ENCODE measurements at regions not wholly inside any gene's neighbourhood (a gene's known extent, or its start where the extent isn't known, plus 50 kb on each side); places are given as distances from the start of the nearest gene placed in this dataset.

- Mint-ChIP-seq H3K36me3 (ENCODE audit: low read depth, unreplicated experiment) (no peaks in the 10 kb centered on the region), H3K27ac (ENCODE audit: unreplicated experiment) (no peak overlapping the region), H3K9me3 (ENCODE audit: unreplicated experiment) (no peaks in the 10 kb centered on the region), H3K27me3 (ENCODE audit: unreplicated experiment) (no peaks in the 10 kb centered on the region), H3K4me1 (ENCODE audit: unreplicated experiment) (peaks cover 20% of the 10 kb centered on the region), H3K4me3 (ENCODE audit: unreplicated experiment) (no peak overlapping the region)
- no peak for DNase-seq (ENCODE audit: low spot score)
- no peak for TF ChIP-seq CTCF (IDR thresholded peaks at IDR 0.05; ENCODE audit: unreplicated experiment)
Observed at GRCh38 chr6:4323322-4323721, 187.9 kb upstream of the ECI2 start.

DNA sequence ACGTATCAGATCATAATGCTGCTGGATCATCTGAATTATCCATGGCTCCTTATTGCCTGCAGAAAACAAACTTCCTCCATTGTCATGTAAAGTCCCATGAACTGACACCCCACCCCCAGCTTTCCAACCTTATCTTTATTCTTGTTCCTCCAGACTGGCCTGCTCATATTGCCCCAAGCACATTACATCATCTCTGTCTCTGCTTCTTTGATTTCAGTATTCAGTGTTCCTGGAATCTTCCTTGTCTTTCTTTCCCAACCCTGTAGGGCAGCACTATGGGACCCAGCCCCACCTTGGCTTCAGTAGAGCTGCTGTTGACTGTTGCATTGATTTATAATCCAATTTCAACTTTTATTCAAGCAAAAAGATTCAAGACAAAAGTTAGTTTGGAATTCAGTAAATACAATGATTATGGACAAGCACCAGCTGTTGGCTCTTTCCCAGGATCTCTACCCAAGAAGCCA, 187.5 kb upstream of the ECI2 start:
- TF ChIP-seq CTCF (IDR thresholded peaks at IDR 0.05; ENCODE audit: unreplicated experiment): no peak
- Mint-ChIP-seq H3K27me3 (ENCODE audit: unreplicated experiment) (no peaks in the 10 kb centered on the region), H3K4me1 (ENCODE audit: unreplicated experiment) (peaks cover 20% of the 10 kb centered on the region), H3K9me3 (ENCODE audit: unreplicated experiment) (no peaks in the 10 kb centered on the region), H3K27ac (ENCODE audit: unreplicated experiment) (no peak overlapping the region), H3K4me3 (ENCODE audit: unreplicated experiment) (no peak overlapping the region), H3K36me3 (ENCODE audit: low read depth, unreplicated experiment) (no peaks in the 10 kb centered on the region)
- DNase-seq (ENCODE audit: low spot score): no peak

DNA sequence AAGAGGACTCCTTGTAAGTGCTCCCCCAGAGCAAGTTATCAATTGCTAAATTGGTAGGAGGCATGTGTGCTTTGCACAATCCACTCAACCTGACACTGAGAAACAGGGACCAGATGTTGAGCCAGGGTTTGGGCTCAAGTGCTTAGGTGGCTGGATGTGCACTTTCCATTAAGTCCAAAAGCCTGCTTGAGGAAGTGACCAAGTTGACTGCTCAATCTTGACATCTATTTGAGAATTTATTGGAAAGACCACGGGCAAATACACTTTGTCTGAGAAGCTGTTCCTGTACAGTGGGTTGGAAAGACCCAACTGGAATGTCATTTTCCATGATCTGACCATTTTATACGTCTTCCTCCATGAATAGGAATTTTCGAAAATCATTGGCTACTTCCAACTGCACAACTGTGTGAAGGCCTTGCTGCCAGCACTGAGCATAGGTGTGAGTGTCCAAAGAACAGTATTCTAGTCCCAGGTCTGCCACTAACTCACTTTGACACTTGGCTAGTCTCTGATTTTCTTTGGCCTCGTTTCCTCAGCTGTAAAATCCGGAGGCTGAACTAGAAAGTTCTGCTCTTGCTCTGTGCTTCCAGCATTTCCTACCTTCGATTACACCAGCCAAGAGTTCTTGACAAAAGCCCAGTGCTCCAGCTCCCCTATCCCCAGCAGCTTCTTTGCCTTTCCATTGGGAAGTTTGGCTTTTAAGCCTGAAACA, 186.9 kb upstream of the ECI2 start:
- no peak overlapping the region for H3K27ac Mint-ChIP-seq (ENCODE audit: unreplicated experiment)
- DNase-seq (ENCODE audit: low spot score): no peak
- no peak for TF ChIP-seq CTCF (IDR thresholded peaks at IDR 0.05; ENCODE audit: unreplicated experiment)
- H3K4me3 Mint-ChIP-seq (ENCODE audit: unreplicated experiment): no peak overlapping the region
- no peaks in the 10 kb centered on the region for H3K36me3 Mint-ChIP-seq (ENCODE audit: low read depth, unreplicated experiment)
- H3K4me1 Mint-ChIP-seq (ENCODE audit: unreplicated experiment): peaks cover 20% of the 10 kb centered on the region
- no peaks in the 10 kb centered on the region for H3K9me3 Mint-ChIP-seq (ENCODE audit: unreplicated experiment)
- H3K27me3 Mint-ChIP-seq (ENCODE audit: unreplicated experiment): no peaks in the 10 kb centered on the region

DNA sequence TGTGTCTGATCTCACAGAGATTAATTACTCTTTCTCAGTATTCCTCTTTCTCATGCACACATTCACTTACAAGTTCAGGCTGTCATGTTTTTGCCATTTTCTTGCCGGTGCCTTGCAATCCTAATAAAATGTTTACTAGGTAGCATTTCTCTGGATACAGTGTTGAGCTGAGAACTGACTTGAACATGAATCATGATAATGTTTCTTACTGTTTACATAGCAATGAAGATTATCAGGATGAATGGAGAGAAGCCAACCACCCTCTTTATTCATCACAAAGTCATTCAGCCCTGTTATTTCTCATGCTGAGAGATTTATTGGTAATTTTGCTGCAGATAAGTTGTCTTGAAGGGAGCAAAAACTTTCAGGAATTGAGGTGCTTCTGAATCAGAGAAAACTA, 185.5 kb upstream of the ECI2 start:
- no peaks in the 10 kb centered on the region for H3K9me3 Mint-ChIP-seq (ENCODE audit: unreplicated experiment)
- H3K36me3 Mint-ChIP-seq (ENCODE audit: low read depth, unreplicated experiment): no peaks in the 10 kb centered on the region
- H3K4me3 Mint-ChIP-seq (ENCODE audit: unreplicated experiment): no peak overlapping the region
- no peak for DNase-seq (ENCODE audit: low spot score)
- no peak overlapping the region for H3K27ac Mint-ChIP-seq (ENCODE audit: unreplicated experiment)
- H3K27me3 Mint-ChIP-seq (ENCODE audit: unreplicated experiment): no peaks in the 10 kb centered on the region
- H3K4me1 Mint-ChIP-seq (ENCODE audit: unreplicated experiment): peaks cover 20% of the 10 kb centered on the region
- no peak for TF ChIP-seq CTCF (IDR thresholded peaks at IDR 0.05; ENCODE audit: unreplicated experiment)

DNA sequence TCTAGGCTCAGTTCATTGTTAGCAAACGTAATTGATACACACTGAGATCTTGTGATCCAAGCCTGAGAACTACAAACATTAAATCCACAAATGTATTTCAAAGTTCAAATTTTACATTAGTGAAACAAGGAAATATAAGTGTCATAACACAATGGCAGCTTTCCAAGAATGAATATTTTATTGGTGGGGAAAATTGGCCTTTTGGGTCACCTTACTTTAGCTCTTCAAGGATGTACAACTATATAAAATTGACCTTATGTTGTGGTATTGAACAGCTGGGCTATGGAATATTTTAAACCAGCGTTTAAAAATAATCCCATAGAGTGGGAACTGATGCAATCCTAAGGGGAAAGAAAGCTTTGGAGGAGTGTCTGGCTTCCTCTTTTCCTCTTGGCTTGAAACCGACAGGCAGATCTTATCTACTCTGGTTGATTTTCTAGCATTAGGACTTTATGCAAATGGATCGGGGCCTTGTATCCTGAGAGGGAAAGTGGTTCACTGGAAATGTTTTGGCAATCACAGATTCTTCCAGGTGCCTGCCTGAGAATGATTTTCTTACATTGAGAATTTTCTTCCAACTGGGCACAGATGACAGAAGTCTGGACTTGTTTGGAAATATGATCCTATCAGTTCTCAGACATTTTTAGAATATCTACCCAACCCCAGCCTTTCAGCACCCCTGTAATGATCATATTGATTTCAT, 184.8 kb upstream of the ECI2 start:
- Mint-ChIP-seq H3K36me3 (ENCODE audit: low read depth, unreplicated experiment) (no peaks in the 10 kb centered on the region), H3K9me3 (ENCODE audit: unreplicated experiment) (no peaks in the 10 kb centered on the region), H3K4me3 (ENCODE audit: unreplicated experiment) (no peak overlapping the region), H3K27ac (ENCODE audit: unreplicated experiment) (no peak overlapping the region), H3K27me3 (ENCODE audit: unreplicated experiment) (no peaks in the 10 kb centered on the region), H3K4me1 (ENCODE audit: unreplicated experiment) (peaks cover 20% of the 10 kb centered on the region)
- DNase-seq (ENCODE audit: low spot score): no peak
- TF ChIP-seq CTCF (IDR thresholded peaks at IDR 0.05; ENCODE audit: unreplicated experiment): no peak

Measured in endothelial cell (in vitro differentiated cells).